Hypothalamus (tissue), 51 donors: ENCODE measurements at regions not wholly inside any gene's neighbourhood (a gene's known extent, or its start where the extent isn't known, plus 50 kb on each side); places are given as distances from the start of the nearest gene placed in this dataset.

ENCODE experiments used
- DNase-seq, 51 donors: peaks; one replicate each; lab custom pipeline; 2025; lab: John Stamatoyannopoulos, UW

GRCh38 chr2:41981417-41981816 lies 66.4 kb upstream of the PKDCC start:
- no peak for DNase-seq

- DNase-seq = no peak
These were observed 62.2 kb upstream of the PKDCC start for GRCh38 chr2:41985573-41986095.

GRCh38 chr2:41989501-41990180 lies 58.2 kb upstream of the PKDCC start:
- no peak for DNase-seq

- DNase-seq = no peak
These were observed 57.6 kb upstream of the PKDCC start for GRCh38 chr2:41990245-41990644.

GRCh38 chr2:41990688-41991087 lies 57.1 kb upstream of the PKDCC start:
- DNase-seq = no peak

GRCh38 chr2:41992056-41992642 lies 55.7 kb upstream of the PKDCC start:
- DNase-seq = no peak

- no peak for DNase-seq
These were observed 55.0 kb upstream of the PKDCC start for GRCh38 chr2:41992671-41993434.

- DNase-seq = no peak
These were observed 54.3 kb upstream of the PKDCC start for GRCh38 chr2:41993435-41993925.

- DNase-seq = no peak
These were observed 53.6 kb upstream of the PKDCC start for GRCh38 chr2:41994233-41994637.

GRCh38 chr2:41994661-41995060 lies 53.2 kb upstream of the PKDCC start:
- no peak for DNase-seq

GRCh38 chr2:41997561-41997960 lies 50.3 kb upstream of the PKDCC start:
- DNase-seq = no peak
